GM19438 (cell line): ENCODE measurements at regions not wholly inside any gene's neighbourhood (a gene's known extent, or its start where the extent isn't known, plus 50 kb on each side); places are given as distances from the start of the nearest gene placed in this dataset.
"Not testable (repeated sequence)": the region's sequence is repeated elsewhere in the genome, so short reads cannot be mapped to it uniquely, and the experiment has no call there.

Experiments used
- ATAC-seq: cut with Tn5 transposase; IDR thresholded peaks from one replicate; pipeline ENCODE4 v1.9.1; 2021; ENCODE audit warnings: low read depth; ENCODE audit not compliant: unreplicated experiment

GRCh38 chr4:137890812-137891211, 351.3 kb downstream of the SLC7A11 start:
- no peak for ATAC-seq

- no peak for ATAC-seq
Observed at GRCh38 chr4:137881641-137882040, 349.3 kb upstream of the PCDH18 start.

- not testable (repeated sequence) for ATAC-seq
Observed at GRCh38 chr4:137868067-137868466, 335.8 kb upstream of the PCDH18 start.

GRCh38 chr4:137866671-137867070, 334.4 kb upstream of the PCDH18 start:
- no peak for ATAC-seq

- no peak for ATAC-seq
Observed at GRCh38 chr4:137861682-137862081, 329.4 kb upstream of the PCDH18 start.

GRCh38 chr4:137853424-137853823, 321.1 kb upstream of the PCDH18 start:
- no peak for ATAC-seq

- ATAC-seq, result no peak
Observed at GRCh38 chr4:137852326-137852725, 320.0 kb upstream of the PCDH18 start.

GRCh38 chr4:137851435-137851834, 319.1 kb upstream of the PCDH18 start:
- no peak for ATAC-seq

GRCh38 chr4:137827945-137828344, 295.7 kb upstream of the PCDH18 start:
- ATAC-seq, result not testable (repeated sequence)

GRCh38 chr4:137825505-137825904, 293.2 kb upstream of the PCDH18 start:
- no peak for ATAC-seq

- ATAC-seq, result no peak
Observed at GRCh38 chr4:137823007-137823406, 290.7 kb upstream of the PCDH18 start.

- ATAC-seq, result no peak
Observed at GRCh38 chr4:137819964-137820383, 287.7 kb upstream of the PCDH18 start.

- ATAC-seq, result no peak
Observed at GRCh38 chr4:137812258-137812657, 280.0 kb upstream of the PCDH18 start.

- no peak for ATAC-seq
Observed at GRCh38 chr4:137806420-137806819, 274.1 kb upstream of the PCDH18 start.

- no peak for ATAC-seq
Observed at GRCh38 chr4:137804906-137805495, 272.7 kb upstream of the PCDH18 start.

- ATAC-seq, result no peak
Observed at GRCh38 chr4:137800861-137801260, 268.6 kb upstream of the PCDH18 start.

- ATAC-seq, result no peak
Observed at GRCh38 chr4:137794764-137795254, 262.5 kb upstream of the PCDH18 start.

- ATAC-seq, result not testable (repeated sequence)
Observed at GRCh38 chr4:137789263-137789662, 257.0 kb upstream of the PCDH18 start.

GRCh38 chr4:137783923-137784322, 251.6 kb upstream of the PCDH18 start:
- ATAC-seq, result not testable (repeated sequence)

GRCh38 chr4:137775701-137776100, 243.4 kb upstream of the PCDH18 start:
- no peak for ATAC-seq

- ATAC-seq, result no peak
Observed at GRCh38 chr4:137774501-137774900, 242.2 kb upstream of the PCDH18 start.

- no peak for ATAC-seq
Observed at GRCh38 chr4:137768881-137769280, 236.6 kb upstream of the PCDH18 start.

GRCh38 chr4:137768196-137768595, 235.9 kb upstream of the PCDH18 start:
- no peak for ATAC-seq
